MM.1S (cell line): ENCODE measurements at regions not wholly inside any gene's neighbourhood (a gene's known extent, or its start where the extent isn't known, plus 50 kb on each side); places are given as distances from the start of the nearest gene placed in this dataset.

Experiments
- EZH2 ChIP-seq: fragments of 300-600 bp; sonication (generic); optimal IDR thresholded peaks from 2 replicates; pipeline ENCODE3; 2017; ENCODE audit warnings: low read depth, mild to moderate bottlenecking, antibody characterized with exemption, low read length, mixed read lengths
- EZH2phosphoT487 ChIP-seq: fragments of 300-600 bp; sonication (generic); IDR thresholded peaks from 2 replicates; pipeline ENCODE4 v1.6.1; 2018; ENCODE audit warnings: antibody characterized with exemption, low read length
- TF ChIP-seq, protein P1 (sequence below): fragments of 300-600 bp; sonication (generic); IDR thresholded peaks from 2 replicates; pipeline ENCODE4 v1.5.1; 2016; ENCODE audit warnings: antibody characterized with exemption, low read length, mixed read lengths

DNA sequence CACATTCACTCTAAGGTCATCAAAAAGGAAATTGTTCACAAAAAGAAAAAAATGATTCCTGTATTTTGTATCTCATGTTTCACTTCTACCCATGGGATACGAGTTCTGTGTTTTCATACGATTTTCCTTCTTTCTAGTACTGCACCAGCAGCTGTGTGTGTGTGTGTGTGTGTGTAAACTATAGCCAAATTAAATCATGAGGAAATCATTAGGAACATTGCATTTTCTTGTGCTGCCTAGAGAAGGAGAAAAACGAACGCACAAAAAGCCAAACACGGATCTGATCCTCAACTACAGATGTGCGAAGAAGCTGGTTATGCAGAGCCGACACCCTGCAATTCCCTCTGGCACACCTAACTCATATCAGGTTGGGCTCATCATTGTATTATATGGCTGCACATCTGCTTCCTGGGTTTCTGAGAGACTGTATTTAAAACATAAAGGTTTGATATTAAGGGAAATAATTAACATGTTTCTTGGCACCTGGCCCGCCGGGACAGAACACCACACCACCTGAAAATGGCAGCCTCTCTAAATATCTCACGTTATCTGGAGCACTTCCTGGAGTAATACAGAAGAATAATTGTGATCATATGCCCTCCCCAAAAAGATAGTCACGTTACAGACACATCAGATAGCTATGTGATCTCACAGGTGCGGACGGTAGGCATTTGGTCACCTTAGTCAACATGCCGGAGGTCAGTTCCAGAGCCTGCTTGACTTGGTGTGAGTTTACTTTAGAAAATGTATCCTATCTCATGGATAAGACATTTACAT lies 586.3 kb upstream of the SALL3 start:
- TF ChIP-seq, protein P1, sequence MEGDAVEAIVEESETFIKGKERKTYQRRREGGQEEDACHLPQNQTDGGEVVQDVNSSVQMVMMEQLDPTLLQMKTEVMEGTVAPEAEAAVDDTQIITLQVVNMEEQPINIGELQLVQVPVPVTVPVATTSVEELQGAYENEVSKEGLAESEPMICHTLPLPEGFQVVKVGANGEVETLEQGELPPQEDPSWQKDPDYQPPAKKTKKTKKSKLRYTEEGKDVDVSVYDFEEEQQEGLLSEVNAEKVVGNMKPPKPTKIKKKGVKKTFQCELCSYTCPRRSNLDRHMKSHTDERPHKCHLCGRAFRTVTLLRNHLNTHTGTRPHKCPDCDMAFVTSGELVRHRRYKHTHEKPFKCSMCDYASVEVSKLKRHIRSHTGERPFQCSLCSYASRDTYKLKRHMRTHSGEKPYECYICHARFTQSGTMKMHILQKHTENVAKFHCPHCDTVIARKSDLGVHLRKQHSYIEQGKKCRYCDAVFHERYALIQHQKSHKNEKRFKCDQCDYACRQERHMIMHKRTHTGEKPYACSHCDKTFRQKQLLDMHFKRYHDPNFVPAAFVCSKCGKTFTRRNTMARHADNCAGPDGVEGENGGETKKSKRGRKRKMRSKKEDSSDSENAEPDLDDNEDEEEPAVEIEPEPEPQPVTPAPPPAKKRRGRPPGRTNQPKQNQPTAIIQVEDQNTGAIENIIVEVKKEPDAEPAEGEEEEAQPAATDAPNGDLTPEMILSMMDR, result no peak
- no peak for TF ChIP-seq EZH2phosphoT487
- no peak for TF ChIP-seq EZH2
